ENCODE measurements at regions not wholly inside any gene's neighbourhood (a gene's known extent, or its start where the extent isn't known, plus 50 kb on each side); places are given as distances from the start of the nearest gene placed in this dataset.
"Not testable (repeated sequence)": the region's sequence is repeated elsewhere in the genome, so short reads cannot be mapped to it uniquely, and the experiment has no call there.

DNA sequence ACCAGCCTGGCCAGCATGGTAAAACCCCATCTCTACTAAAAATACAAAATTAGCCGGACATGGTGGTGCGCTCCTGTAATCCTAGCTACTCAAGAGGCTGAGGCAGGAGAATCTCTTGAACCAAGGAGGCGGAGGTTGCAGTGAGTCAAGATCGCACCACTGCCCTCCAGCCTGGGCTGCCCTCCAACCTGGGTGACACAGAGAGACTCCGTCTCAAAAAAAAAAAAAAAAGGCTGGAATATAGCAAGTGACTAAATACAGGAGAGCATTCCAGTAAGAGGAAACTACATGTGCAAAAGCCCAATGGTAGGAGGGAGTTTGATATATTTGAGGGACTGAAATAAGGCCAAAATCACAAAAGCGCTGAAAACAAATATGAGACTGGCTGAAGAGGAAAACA lies 76.5 kb upstream of the NR5A2 start:
- H3K9ac ChIP-seq (ENCODE audit: insufficient read depth, low read depth, low read length); H3K4me2 ChIP-seq (ENCODE audit: low read depth, low read length); BruUV-seq (replicated peaks); H4K20me1 ChIP-seq (ENCODE audit: insufficient read depth, low read length); FAIRE-seq; H3K27ac ChIP-seq (ENCODE audit: extremely low read length, insufficient read depth, low read length); H3K4me1 ChIP-seq (ENCODE audit: insufficient read depth, low read length); H3K4me3 ChIP-seq (replicated peaks in 1 of 3; ENCODE audit: insufficient read depth in 1 of 3, low read depth in 2 of 3, low read length in 3 of 3); ATAC-seq; H3K36me3 ChIP-seq (replicated peaks in 1 of 2; ENCODE audit: control insufficient read depth in 1 of 2, insufficient read depth in 2 of 2, low read length in 2 of 2); H3K9me3 ChIP-seq (ENCODE audit: low read length); H3K27me3 ChIP-seq (ENCODE audit: control insufficient read depth in 1 of 2, insufficient read depth in 2 of 2, low read length in 2 of 2); H2AFZ ChIP-seq (ENCODE audit: low read length); in situ Hi-C loops (cut with HindIII; ENCODE audit: extremely low pct_ligation_motif_present, low pct_unique_long_range_greater_than_20kb); POLR2A ChIA-PET; DNase-seq (ENCODE audit: low spot score); H3K79me2 ChIP-seq (ENCODE audit: insufficient read depth, low read length); CTCF ChIA-PET (ENCODE audit: low intra/inter-chr PET ratio, low total read pairs): not testable (repeated sequence)
- WGBS (ENCODE audit: low lambda C conversion rate): 60% methylated on average over 6 of the region's 6 CpGs
- intact Hi-C loops (cut with micrococcal nuclease; ENCODE audit: unreplicated experiment): loop anchor here (10.0 kb wide), 2 partner anchors 94 to 534 kb away; no protein-coding TSS in a partner anchor

DNA sequence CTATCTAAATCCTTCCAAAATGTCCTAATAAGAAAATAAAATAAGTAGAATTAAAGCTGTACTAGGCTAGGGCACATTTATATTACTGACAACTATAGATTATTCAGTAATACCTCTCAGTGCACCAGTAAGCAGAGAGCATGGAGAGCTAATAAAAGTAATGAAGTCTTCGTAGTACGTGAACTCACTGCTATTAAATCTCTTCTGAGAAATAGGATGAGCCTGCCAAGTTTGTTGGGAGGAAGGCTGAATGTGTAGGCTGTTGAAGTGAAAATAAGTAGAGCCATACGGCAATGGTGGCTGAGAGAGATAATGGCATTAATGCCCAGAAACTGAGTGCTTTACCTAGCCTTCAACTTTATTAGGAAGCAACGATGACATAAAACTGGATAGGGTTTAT lies 73.9 kb upstream of the NR5A2 start:
- intact Hi-C loops (cut with micrococcal nuclease; ENCODE audit: unreplicated experiment): loop anchor here (1.0 to 10.0 kb wide), 4 partner anchors 91 to 557 kb away; no protein-coding TSS in a partner anchor
- no peak for FAIRE-seq
- WGBS (ENCODE audit: low lambda C conversion rate): 39% methylated on average over 4 of the region's 4 CpGs
- Histone ChIP-seq H3K27ac (ENCODE audit: extremely low read length, insufficient read depth, low read length) (no peak overlapping the region), H3K27me3 (ENCODE audit: control insufficient read depth in 1 of 2, insufficient read depth in 2 of 2, low read length in 2 of 2) (no peaks in the 10 kb centered on the region), H3K9ac (ENCODE audit: insufficient read depth, low read depth, low read length) (no peak overlapping the region), H3K4me3 (replicated peaks in 1 of 3; ENCODE audit: insufficient read depth in 1 of 3, low read depth in 2 of 3, low read length in 3 of 3) (no peak overlapping the region), H4K20me1 (ENCODE audit: insufficient read depth, low read length) (no peaks in the 10 kb centered on the region), H2AFZ (ENCODE audit: low read length) (no peak overlapping the region), H3K79me2 (ENCODE audit: insufficient read depth, low read length) (no peaks in the 10 kb centered on the region), H3K36me3 (replicated peaks in 1 of 2; ENCODE audit: control insufficient read depth in 1 of 2, insufficient read depth in 2 of 2, low read length in 2 of 2) (no peaks in the 10 kb centered on the region), H3K4me2 (ENCODE audit: low read depth, low read length) (no peak overlapping the region), H3K4me1 (ENCODE audit: insufficient read depth, low read length) (no peaks in the 10 kb centered on the region), H3K9me3 (ENCODE audit: low read length) (no peaks in the 10 kb centered on the region)
- CTCF ChIA-PET (ENCODE audit: low intra/inter-chr PET ratio, low total read pairs): interaction anchor here (2.1 kb wide), 1 partner anchor 556 kb away, joined by 10 read pairs; no protein-coding TSS in a partner anchor
- POLR2A ChIA-PET: no interaction called here
- in situ Hi-C loops (cut with HindIII; ENCODE audit: extremely low pct_ligation_motif_present, low pct_unique_long_range_greater_than_20kb): no loop called here
- no peak for DNase-seq (ENCODE audit: low spot score)
- no TSS peak for BruUV-seq (replicated peaks)
- TF ChIP-seq, protein P1, sequence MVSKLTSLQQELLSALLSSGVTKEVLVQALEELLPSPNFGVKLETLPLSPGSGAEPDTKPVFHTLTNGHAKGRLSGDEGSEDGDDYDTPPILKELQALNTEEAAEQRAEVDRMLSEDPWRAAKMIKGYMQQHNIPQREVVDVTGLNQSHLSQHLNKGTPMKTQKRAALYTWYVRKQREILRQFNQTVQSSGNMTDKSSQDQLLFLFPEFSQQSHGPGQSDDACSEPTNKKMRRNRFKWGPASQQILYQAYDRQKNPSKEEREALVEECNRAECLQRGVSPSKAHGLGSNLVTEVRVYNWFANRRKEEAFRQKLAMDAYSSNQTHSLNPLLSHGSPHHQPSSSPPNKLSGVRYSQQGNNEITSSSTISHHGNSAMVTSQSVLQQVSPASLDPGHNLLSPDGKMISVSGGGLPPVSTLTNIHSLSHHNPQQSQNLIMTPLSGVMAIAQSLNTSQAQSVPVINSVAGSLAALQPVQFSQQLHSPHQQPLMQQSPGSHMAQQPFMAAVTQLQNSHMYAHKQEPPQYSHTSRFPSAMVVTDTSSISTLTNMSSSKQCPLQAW (CRISPR knock-in tag; IDR thresholded peaks at IDR 0.05): no peak
- TF ChIP-seq ZNF878 (CRISPR knock-in tag; IDR thresholded peaks at IDR 0.05) (no peak), ZBTB21 (CRISPR knock-in tag; IDR thresholded peaks at IDR 0.05) (no peak), NFRKB (IDR thresholded peaks at IDR 0.05) (no peak), HHEX (CRISPR knock-in tag; IDR thresholded peaks at IDR 0.05) (no peak), CBX5 (CRISPR knock-in tag; IDR thresholded peaks at IDR 0.05; ENCODE audit: borderline replicate concordance) (no peak), ZNF207 (IDR thresholded peaks at IDR 0.05; ENCODE audit: borderline replicate concordance) (no peak), ZNF282 (IDR thresholded peaks at IDR 0.05; ENCODE audit: partially characterized antibody) (no peak), MBD4 (IDR thresholded peaks at IDR 0.05; ENCODE audit: borderline replicate concordance, low read length) (no peak), ZFP41 (CRISPR knock-in tag; IDR thresholded peaks at IDR 0.05; ENCODE audit: borderline replicate concordance) (no peak), MXD4 (CRISPR knock-in tag; IDR thresholded peaks at IDR 0.05) (no peak), RCOR2 (CRISPR knock-in tag; IDR thresholded peaks at IDR 0.05) (no peak), KAT8 (CRISPR knock-in tag; IDR thresholded peaks at IDR 0.05) (no peak), ZNF883 (CRISPR knock-in tag; IDR thresholded peaks at IDR 0.05; ENCODE audit: not compliant biosample characterization) (no peak), ZNF263 (CRISPR knock-in tag; IDR thresholded peaks at IDR 0.05) (no peak), NR3C1 (CRISPR knock-in tag; IDR thresholded peaks at IDR 0.05) (no peak), KDM5B (CRISPR knock-in tag; IDR thresholded peaks at IDR 0.05; ENCODE audit: borderline replicate concordance) (no peak)
- TF ChIP-seq, protein P2, sequence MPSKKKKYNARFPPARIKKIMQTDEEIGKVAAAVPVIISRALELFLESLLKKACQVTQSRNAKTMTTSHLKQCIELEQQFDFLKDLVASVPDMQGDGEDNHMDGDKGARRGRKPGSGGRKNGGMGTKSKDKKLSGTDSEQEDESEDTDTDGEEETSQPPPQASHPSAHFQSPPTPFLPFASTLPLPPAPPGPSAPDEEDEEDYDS (CRISPR knock-in tag; IDR thresholded peaks at IDR 0.05): no peak
- TF ChIP-seq, protein P3, sequence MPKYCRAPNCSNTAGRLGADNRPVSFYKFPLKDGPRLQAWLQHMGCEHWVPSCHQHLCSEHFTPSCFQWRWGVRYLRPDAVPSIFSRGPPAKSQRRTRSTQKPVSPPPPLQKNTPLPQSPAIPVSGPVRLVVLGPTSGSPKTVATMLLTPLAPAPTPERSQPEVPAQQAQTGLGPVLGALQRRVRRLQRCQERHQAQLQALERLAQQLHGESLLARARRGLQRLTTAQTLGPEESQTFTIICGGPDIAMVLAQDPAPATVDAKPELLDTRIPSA (CRISPR knock-in tag; IDR thresholded peaks at IDR 0.05; ENCODE audit: borderline replicate concordance): no peak
- no peak for ATAC-seq
